IMR-90 (cell line): ENCODE measurements at regions not wholly inside any gene's neighbourhood (a gene's known extent, or its start where the extent isn't known, plus 50 kb on each side); places are given as distances from the start of the nearest gene placed in this dataset.

ENCODE experiments used
- ATAC-seq: fragments of 200-7000 bp; cut with Tn5 transposase; 2 replicates; pipeline ENCODE4 v1.9.1; 2020; ENCODE audit warnings: low read depth, mild to moderate bottlenecking, moderate library complexity
- BruUV-seq: library from RNA; stranded (reverse); fragments of 400-500 nt; replicated peaks from 2 replicates; lab custom pipeline; 2021; lab: Mats Ljungman, UMichigan
- CTCF ChIA-PET: fragments of 300-600 bp; formaldehyde crosslinking; extraction: SDS; loops from one replicate; lab custom pipeline; 2021; ENCODE audit warnings: antibody characterized with exemption; lab: Yijun Ruan, JAX
- POLR2A ChIA-PET: fragments of 300-600 bp; sonication (Branson Sonifier 250); formaldehyde crosslinking; loops from one replicate; lab custom pipeline; 2022; ENCODE audit warnings: antibody characterized with exemption; ENCODE audit not compliant: unreplicated experiment; lab: Charles Lee
- DNase-seq: peaks from one replicate; pipeline ENCODE4 v3.0.0; 2013
- H2AFZ ChIP-seq: replicated peaks from 2 replicates; pipeline ENCODE3; 2013; ENCODE audit warnings: low read length, mild to moderate bottlenecking; ENCODE audit not compliant: poor library complexity
- H2AK5ac ChIP-seq: 2 replicates; pipeline ENCODE4 v1.6.1; 2013; ENCODE audit warnings: low read depth, low read length, inconsistent platforms
- H2AK9ac ChIP-seq: replicated peaks from 2 replicates; pipeline ENCODE3; 2013; ENCODE audit warnings: mild to moderate bottlenecking, low read depth, low read length, moderate library complexity; ENCODE audit not compliant: poor library complexity
- H2BK120ac ChIP-seq: 2 replicates; pipeline ENCODE4 v1.6.1; 2013; ENCODE audit warnings: low read depth, low read length, inconsistent platforms
- H2BK15ac ChIP-seq: 3 replicates; pipeline ENCODE4 v1.6.1; 2013; ENCODE audit warnings: low read depth, low read length, inconsistent platforms
- H2BK20ac ChIP-seq: 2 replicates; pipeline ENCODE4 v1.6.1; 2013; ENCODE audit warnings: low read depth, mild to moderate bottlenecking, inconsistent platforms, low read length, moderate library complexity
- H2BK5ac ChIP-seq: 2 replicates; pipeline ENCODE4 v1.6.1; 2013; ENCODE audit warnings: mild to moderate bottlenecking, low read depth, low read length, inconsistent platforms; ENCODE audit not compliant: poor library complexity, severe bottlenecking
- H3K14ac ChIP-seq: replicated peaks from 2 replicates; pipeline ENCODE4 v1.6.1; 2013; ENCODE audit warnings: low read depth, low read length, inconsistent platforms
- H3K18ac ChIP-seq: 2 replicates; pipeline ENCODE4 v1.6.1; 2013; ENCODE audit warnings: low read depth, low read length, control low read depth
- H3K23ac ChIP-seq: 2 replicates; pipeline ENCODE4 v1.6.1; 2013; ENCODE audit warnings: low read depth, low read length, inconsistent platforms
- H3K27ac ChIP-seq: 2 replicates; pipeline ENCODE4 v1.5.1; 2013; ENCODE audit warnings: mild to moderate bottlenecking, control low read depth, low read length; ENCODE audit not compliant: insufficient read depth
- H3K27me3 ChIP-seq: 2 replicates; pipeline ENCODE4 v1.6.1; 2013; ENCODE audit warnings: low read length; ENCODE audit not compliant: control insufficient read depth, insufficient read depth
- H3K36me3 ChIP-seq: 2 replicates; pipeline ENCODE4 v1.6.1; 2013; ENCODE audit warnings: low read length, mixed read lengths; ENCODE audit not compliant: control insufficient read depth, insufficient read depth
- H3K4ac ChIP-seq: 2 replicates; pipeline ENCODE4 v1.6.1; 2013; ENCODE audit warnings: low read depth, low read length, inconsistent platforms
- H3K4me1 ChIP-seq: 2 replicates; pipeline ENCODE4 v1.6.1; 2013; ENCODE audit warnings: low read length, mixed read lengths; ENCODE audit not compliant: control insufficient read depth, insufficient read depth
- H3K4me2 ChIP-seq: 2 replicates; pipeline ENCODE4 v1.6.1; 2013; ENCODE audit warnings: low read depth, mild to moderate bottlenecking, control low read depth, low read length, moderate library complexity
- H3K4me3 ChIP-seq: 2 replicates; pipeline ENCODE4 v1.5.1; 2013; ENCODE audit warnings: low read depth, mild to moderate bottlenecking, control low read depth, low read length, moderate library complexity; ENCODE audit not compliant: insufficient read depth
- H3K56ac ChIP-seq: 2 replicates; pipeline ENCODE4 v1.6.1; 2013; ENCODE audit warnings: low read length, inconsistent platforms; ENCODE audit not compliant: insufficient read depth; ENCODE audit errors: extremely low read depth
- H3K79me1 ChIP-seq, 2 experiments: 2 replicates each; pipeline ENCODE4 v1.6.1; 2013; ENCODE audit warnings: low read length in 2 of 2, inconsistent platforms in 1 of 2, low read depth in 1 of 2
- H3K9ac ChIP-seq: 2 replicates; pipeline ENCODE4 v1.6.1; 2013; ENCODE audit warnings: low read depth, low read length, control low read depth
- H3K9me1 ChIP-seq: 2 replicates; pipeline ENCODE4 v1.6.1; 2013; ENCODE audit warnings: low read length, inconsistent platforms; ENCODE audit not compliant: insufficient read depth
- H3K9me3 ChIP-seq: 2 replicates; pipeline ENCODE4 v1.6.1; 2013; ENCODE audit warnings: low read length; ENCODE audit not compliant: control insufficient read depth, insufficient read depth
- H4K20me1 ChIP-seq: 2 replicates; pipeline ENCODE4 v1.6.1; 2013; ENCODE audit warnings: low read length, inconsistent platforms; ENCODE audit not compliant: insufficient read depth
- H4K5ac ChIP-seq: 2 replicates; pipeline ENCODE4 v1.6.1; 2013; ENCODE audit warnings: mild to moderate bottlenecking, low read depth, low read length, control low read depth
- H4K8ac ChIP-seq, 2 experiments: 2 replicates each; pipeline ENCODE4 v1.6.1; 2013; ENCODE audit warnings: low read depth in 2 of 2, low read length in 2 of 2, control low read depth in 1 of 2, inconsistent platforms in 1 of 2
- H4K91ac ChIP-seq: 2 replicates; pipeline ENCODE4 v1.6.1; 2013; ENCODE audit warnings: low read depth, low read length, inconsistent platforms; ENCODE audit not compliant: insufficient read depth
- BHLHE40 ChIP-seq: fragments of 150-350 bp; IDR thresholded peaks from 2 replicates; pipeline ENCODE4 v1.6.1; 2016; ENCODE audit warnings: mild to moderate bottlenecking, low read depth, low read length
- FOS ChIP-seq: fragments of 150-350 bp; IDR thresholded peaks from 2 replicates; pipeline ENCODE4 v1.6.1; 2016; ENCODE audit warnings: low read depth, low read length
- MAFK ChIP-seq: IDR thresholded peaks from 2 replicates; pipeline ENCODE4 v1.6.1; 2012; ENCODE audit warnings: low read depth, low read length, improper control_type of control experiment
- MAZ ChIP-seq: IDR thresholded peaks from 2 replicates; pipeline ENCODE4 v1.6.1; 2012; ENCODE audit warnings: low read depth, mild to moderate bottlenecking, low read length, improper control_type of control experiment, moderate library complexity, borderline replicate concordance
- MXI1 ChIP-seq: IDR thresholded peaks from 2 replicates; pipeline ENCODE4 v1.6.1; 2012; ENCODE audit warnings: low read depth, mild to moderate bottlenecking, low read length, moderate library complexity, borderline replicate concordance
- NFE2L2 ChIP-seq: fragments of 150-350 bp; IDR thresholded peaks from 2 replicates; pipeline ENCODE4 v1.6.1; 2016; ENCODE audit warnings: low read depth, mild to moderate bottlenecking, low read length
- RCOR1 ChIP-seq: IDR thresholded peaks from 2 replicates; pipeline ENCODE4 v1.6.1; 2012; ENCODE audit warnings: mild to moderate bottlenecking, low read length, improper control_type of control experiment; ENCODE audit not compliant: insufficient replicate concordance
- SMC3 ChIP-seq: fragments of 150-350 bp; IDR thresholded peaks from 2 replicates; pipeline ENCODE4 v1.6.1; 2016; ENCODE audit warnings: low read depth, mild to moderate bottlenecking, antibody characterized with exemption, low read length, moderate library complexity
- WGBS, 2 experiments: methylation state at CpG; one replicate each; pipeline versions ENCODE4 v1.1.5 to v1.1.7; 2013; ENCODE audit warnings: missing lambda C conversion rate in 2 of 2; ENCODE audit not compliant: insufficient read length in 1 of 2; ENCODE audit errors: extremely low coverage in 2 of 2; 5-methylcytosine and 5-hydroxymethylcytosine counted together
- dilution Hi-C: fragments of 300-500 bp; cut with HindIII; formaldehyde crosslinking; loops from one replicate; pipeline ENCODE4 v1.14.3; 2018; ENCODE audit warnings: low sequenced_read_pairs; ENCODE audit not compliant: unreplicated experiment
- in situ Hi-C: fragments of 300-500 bp; cut with MboI; formaldehyde crosslinking; loops from 3 replicates; pipeline ENCODE4 v1.14.3; 2019; ENCODE audit warnings: low sequenced_read_pairs, inconsistent platforms, mixed read lengths
- intact Hi-C: fragments of 100-400 bp; cut with micrococcal nuclease; formaldehyde crosslinking; loops from 2 replicates; pipeline ENCODE4 v1.10.0; 2022

DNA sequence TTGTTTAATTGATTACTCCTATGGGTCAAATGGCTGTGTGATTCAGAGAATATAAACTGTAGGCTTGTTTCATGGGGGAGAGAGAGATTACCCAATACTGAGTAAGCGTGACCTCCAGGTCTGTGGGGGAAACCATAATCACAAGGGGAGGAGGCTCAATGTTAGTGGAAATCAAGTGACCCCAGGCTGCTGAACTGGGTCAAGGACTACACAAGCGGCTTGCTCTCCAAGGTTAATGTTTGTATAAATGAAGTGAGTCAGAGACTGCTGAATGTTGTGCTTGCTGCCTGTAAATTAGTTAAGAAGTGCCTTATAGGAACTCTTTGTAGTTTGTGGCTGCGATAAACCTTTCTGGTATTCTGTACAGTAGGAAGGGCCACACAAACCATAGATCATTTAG, 479.7 kb downstream of the AACS start:
- no peaks in the 10 kb centered on the region for H3K79me1 ChIP-seq
- no peak overlapping the region for H3K27ac ChIP-seq
- no peak overlapping the region for H3K56ac ChIP-seq
- no peak for DNase-seq
- H2AK9ac ChIP-seq = no peak overlapping the region
- WGBS, 2 experiments = no CpG with 5 or more reads among the region's 3 CpGs
- H2BK20ac ChIP-seq = no peak overlapping the region
- no peak overlapping the region for H2BK120ac ChIP-seq
- no peak overlapping the region for H3K9ac ChIP-seq
- H4K91ac ChIP-seq = no peak overlapping the region
- intact Hi-C loops (no loop called here), in situ Hi-C loops (no loop called here), dilution Hi-C loops (no loop called here)
- no peak overlapping the region for H3K14ac ChIP-seq
- no peak overlapping the region for H2AK5ac ChIP-seq
- H3K4ac ChIP-seq = no peak overlapping the region
- no peaks in the 10 kb centered on the region for H3K9me1 ChIP-seq
- no peaks in the 10 kb centered on the region for H3K4me1 ChIP-seq
- no peak overlapping the region for H2BK15ac ChIP-seq
- H2AFZ ChIP-seq = no peak overlapping the region
- no peak for ATAC-seq
- H4K20me1 ChIP-seq = no peaks in the 10 kb centered on the region
- H3K9me3 ChIP-seq = peaks cover 25% of the 10 kb centered on the region
- no peak overlapping the region for H2BK5ac ChIP-seq
- no peak overlapping the region for H4K5ac ChIP-seq
- no peak overlapping the region for H3K4me2 ChIP-seq
- no peak overlapping the region for H4K8ac ChIP-seq
- CTCF ChIA-PET = no interaction called here
- no peak overlapping the region for H3K23ac ChIP-seq
- H3K18ac ChIP-seq = no peak overlapping the region
- H3K36me3 ChIP-seq = no peaks in the 10 kb centered on the region
- TF ChIP-seq MXI1 = no peak
- TF ChIP-seq RCOR1 = no peak
- no peak for TF ChIP-seq SMC3
- no peak for TF ChIP-seq MAZ
- TF ChIP-seq MAFK = no peak
- no peak for TF ChIP-seq BHLHE40
- no peak for TF ChIP-seq FOS
- no peak for TF ChIP-seq NFE2L2
- POLR2A ChIA-PET = no interaction called here
- no peaks in the 10 kb centered on the region for H3K27me3 ChIP-seq
- no peak overlapping the region for H3K4me3 ChIP-seq
- no TSS peak for BruUV-seq
